Loucy (cell line): ENCODE measurements at regions not wholly inside any gene's neighbourhood (a gene's known extent, or its start where the extent isn't known, plus 50 kb on each side); places are given as distances from the start of the nearest gene placed in this dataset.

Source experiments
- EZH2phosphoT487 ChIP-seq: fragments of 200-600 bp; IDR thresholded peaks from 2 replicates; pipeline ENCODE4 v1.6.1; 2018; ENCODE audit warnings: antibody characterized with exemption, mild to moderate bottlenecking, moderate library complexity, borderline replicate concordance
- TF ChIP-seq, protein P1 (sequence below): fragments of 200-600 bp; sonication (generic); conservative IDR thresholded peaks from 2 replicates; pipeline ENCODE4 v1.5.1; 2014; ENCODE audit warnings: mild to moderate bottlenecking, antibody characterized with exemption, low read length

DNA sequence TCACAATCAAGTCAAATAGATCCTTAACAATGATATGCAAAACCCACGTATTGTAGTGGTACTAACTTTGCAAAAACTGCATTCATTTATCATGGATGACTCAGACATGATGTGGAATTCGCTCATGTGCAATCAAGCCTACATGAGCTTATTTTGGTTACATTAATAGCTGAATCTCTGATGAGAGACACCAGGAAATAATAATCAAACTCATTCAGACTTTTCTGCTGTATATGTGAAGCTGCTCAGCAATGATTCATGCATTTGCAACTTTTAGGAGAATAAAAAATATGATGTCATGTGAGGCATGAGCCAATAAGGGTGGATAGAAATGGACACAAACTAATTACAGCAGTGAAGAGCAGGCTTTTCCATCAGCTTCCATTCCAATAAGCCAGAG, 1075.8 kb upstream of the TMEM132C start:
- TF ChIP-seq, protein P1, sequence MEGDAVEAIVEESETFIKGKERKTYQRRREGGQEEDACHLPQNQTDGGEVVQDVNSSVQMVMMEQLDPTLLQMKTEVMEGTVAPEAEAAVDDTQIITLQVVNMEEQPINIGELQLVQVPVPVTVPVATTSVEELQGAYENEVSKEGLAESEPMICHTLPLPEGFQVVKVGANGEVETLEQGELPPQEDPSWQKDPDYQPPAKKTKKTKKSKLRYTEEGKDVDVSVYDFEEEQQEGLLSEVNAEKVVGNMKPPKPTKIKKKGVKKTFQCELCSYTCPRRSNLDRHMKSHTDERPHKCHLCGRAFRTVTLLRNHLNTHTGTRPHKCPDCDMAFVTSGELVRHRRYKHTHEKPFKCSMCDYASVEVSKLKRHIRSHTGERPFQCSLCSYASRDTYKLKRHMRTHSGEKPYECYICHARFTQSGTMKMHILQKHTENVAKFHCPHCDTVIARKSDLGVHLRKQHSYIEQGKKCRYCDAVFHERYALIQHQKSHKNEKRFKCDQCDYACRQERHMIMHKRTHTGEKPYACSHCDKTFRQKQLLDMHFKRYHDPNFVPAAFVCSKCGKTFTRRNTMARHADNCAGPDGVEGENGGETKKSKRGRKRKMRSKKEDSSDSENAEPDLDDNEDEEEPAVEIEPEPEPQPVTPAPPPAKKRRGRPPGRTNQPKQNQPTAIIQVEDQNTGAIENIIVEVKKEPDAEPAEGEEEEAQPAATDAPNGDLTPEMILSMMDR, result no peak
- TF ChIP-seq EZH2phosphoT487, result no peak
